ENCODE measurements at regions not wholly inside any gene's neighbourhood (a gene's known extent, or its start where the extent isn't known, plus 50 kb on each side); places are given as distances from the start of the nearest gene placed in this dataset.

DNA sequence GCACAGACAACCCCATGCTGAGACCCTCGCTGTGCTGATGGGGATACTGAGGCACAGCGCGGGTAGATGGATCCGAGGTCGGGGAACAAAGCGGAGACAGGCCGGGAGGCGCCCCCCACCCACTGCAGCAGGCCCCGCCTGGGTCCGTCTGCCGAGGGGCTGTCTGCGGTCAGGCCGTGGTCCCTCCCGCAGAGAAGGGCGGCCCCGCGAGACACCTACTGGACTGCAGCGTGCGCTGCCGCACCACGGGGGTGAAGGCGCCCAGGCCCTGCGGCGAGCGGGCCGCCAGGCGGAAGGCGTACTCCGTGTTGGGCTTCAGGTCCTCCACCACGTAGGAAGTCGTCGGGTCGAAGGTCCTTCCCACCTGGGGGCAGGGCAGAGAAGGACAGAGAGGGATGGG lies 101.9 kb downstream of the PTPRS start:
- DNase-seq (ENCODE audit: low read depth, low spot score), result no peak
- H3K27ac ChIP-seq, result no peak overlapping the region

DNA sequence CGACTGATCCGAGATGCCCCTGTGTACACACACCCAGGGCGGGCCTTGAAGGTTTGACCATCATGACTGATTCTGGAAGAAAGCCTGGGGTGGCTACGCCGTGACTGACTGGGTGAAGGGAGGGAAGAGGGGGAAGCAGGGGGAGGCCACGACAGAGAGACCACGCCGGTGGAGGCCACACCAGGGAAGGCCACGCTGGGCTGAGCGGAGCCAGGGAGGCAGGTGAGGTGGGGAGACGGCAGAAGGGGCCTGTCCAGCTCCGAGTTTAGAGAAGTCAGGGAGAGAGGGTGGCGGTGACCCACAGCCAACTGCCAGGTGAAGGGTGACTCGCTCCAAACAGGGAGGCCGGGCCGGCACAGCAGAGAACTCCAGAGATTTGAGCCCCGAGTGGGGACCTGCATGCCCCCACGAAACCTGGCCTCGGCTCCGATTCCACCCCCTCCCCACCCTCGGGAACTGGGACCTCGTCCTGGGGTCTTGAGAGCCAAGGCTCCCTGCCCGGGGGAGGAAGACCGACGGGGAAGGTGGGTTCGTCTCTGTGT lies 102.6 kb downstream of the PTPRS start:
- no peak overlapping the region for H3K27ac ChIP-seq
- no peak for DNase-seq (ENCODE audit: low read depth, low spot score)

DNA sequence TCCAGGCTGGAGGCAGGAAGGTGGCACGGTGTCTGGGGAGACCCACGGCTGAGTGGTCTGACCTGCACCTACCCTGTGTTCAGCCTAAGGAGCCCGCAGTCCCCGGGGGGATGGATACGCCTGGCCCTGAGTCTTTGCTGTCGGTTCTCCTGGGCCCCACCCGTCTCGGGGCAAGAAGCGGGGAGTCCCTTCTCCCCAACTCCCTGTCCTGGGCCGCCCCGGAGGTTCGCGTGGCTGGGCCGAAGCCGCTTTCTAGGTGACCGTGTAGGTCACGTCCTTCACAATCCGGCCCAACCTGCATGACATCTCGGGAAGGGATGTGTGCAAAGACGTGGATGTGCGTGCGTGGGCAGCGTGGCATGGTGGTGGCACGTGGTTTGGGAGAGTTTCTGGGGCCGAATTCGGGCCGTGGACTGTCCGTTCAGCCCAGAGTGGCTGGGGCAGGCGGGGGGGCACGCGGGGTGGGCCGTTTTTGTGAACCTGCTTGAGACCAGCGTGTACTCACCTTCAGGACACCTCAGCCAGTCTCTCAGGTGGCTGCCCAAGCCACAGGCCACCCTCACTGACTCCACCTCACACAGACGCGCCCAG lies 103.3 kb downstream of the PTPRS start:
- DNase-seq (ENCODE audit: low read depth, low spot score), result no peak
- H3K27ac ChIP-seq, result no peak overlapping the region

DNA sequence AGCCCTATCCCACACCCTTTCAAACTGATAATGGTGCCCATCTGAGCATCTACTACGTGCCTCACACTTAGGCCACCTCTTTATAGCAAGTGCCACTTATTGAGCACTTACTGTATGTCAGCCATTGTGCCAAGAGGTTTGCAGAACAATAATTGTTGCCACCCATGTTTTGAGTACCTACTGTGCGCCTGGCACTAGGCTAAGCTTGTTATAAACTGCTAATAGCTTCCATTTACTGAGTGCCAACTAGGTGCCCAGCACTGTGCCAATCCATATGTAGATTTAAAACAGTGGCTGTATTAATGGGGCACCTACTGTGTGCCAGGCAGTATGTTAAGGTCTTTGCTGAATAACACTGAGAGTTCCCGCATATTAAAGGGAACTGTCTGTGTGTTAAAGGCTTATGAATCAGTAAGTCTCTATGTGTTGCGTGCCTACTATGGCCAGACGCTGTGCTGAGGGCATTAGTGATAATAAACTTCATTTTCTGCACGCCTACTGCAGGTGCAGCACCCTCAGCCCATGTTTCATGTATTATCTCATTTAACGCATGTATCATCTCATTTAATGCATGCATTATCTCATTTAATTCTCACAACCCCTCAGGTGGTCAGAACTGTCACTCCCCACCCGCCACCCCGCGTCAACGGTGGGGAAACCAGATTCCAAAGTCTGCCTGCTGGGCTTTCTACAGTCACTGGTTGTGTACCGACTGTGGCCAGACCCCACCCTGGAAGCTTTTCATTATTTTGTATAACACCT lies 105.0 kb downstream of the PTPRS start:
- no peak overlapping the region for H3K27ac ChIP-seq
- no peak for DNase-seq (ENCODE audit: low read depth, low spot score)

DNA sequence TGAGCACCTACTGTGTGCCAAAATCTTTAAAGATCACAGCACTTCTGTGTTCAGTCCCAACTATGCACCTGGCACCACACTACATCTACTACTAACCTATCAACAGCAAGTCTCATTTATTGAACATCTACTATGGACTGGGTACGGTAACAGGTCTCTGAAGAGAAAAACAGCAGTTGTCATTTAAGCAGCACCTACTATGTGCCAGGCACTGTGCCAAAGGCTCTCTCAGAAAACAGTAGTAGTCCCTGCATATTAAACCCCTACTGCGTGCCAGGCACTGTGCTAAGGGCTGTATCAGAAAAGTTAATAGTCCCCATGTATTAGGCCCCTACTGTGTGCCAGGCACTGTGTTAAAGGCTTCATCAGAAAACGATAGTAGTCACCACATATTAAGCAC lies 106.2 kb downstream of the PTPRS start:
- no peak overlapping the region for H3K27ac ChIP-seq
- DNase-seq (ENCODE audit: low read depth, low spot score), result no peak

DNA sequence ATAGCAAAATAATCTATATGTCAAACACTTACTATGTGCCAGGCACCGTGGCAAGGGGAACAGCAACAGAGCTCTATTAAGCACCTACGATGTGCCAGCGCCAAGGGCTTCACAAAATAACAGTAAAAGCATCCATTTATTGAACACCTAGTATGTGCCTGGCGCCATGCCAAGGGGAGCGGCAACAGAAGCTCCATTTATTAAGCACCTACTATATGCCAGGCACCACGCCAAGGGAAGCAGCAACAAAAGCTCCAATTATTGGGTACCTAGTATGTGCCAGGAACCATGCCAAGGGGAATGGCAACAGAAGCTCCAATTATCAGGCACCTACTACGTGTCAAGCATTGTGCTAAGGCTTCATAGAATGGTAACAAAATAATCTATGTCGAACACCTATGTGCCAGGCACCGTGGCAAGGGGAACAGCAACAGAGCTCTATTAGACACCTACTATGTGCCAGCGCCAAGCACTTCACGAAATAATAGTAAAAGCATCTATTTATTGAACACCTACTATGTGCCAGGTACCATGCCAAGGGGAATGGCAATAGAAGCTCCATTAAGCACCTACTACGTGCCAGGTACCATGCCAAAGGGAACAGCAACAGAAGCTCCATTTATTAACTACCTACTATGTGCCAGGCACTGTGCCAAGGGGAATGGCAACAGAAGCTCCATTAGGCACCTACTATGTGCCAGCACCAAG lies 107.7 kb downstream of the PTPRS start:
- H3K27ac ChIP-seq, result no peak overlapping the region
- DNase-seq (ENCODE audit: low read depth, low spot score), result no peak

DNA sequence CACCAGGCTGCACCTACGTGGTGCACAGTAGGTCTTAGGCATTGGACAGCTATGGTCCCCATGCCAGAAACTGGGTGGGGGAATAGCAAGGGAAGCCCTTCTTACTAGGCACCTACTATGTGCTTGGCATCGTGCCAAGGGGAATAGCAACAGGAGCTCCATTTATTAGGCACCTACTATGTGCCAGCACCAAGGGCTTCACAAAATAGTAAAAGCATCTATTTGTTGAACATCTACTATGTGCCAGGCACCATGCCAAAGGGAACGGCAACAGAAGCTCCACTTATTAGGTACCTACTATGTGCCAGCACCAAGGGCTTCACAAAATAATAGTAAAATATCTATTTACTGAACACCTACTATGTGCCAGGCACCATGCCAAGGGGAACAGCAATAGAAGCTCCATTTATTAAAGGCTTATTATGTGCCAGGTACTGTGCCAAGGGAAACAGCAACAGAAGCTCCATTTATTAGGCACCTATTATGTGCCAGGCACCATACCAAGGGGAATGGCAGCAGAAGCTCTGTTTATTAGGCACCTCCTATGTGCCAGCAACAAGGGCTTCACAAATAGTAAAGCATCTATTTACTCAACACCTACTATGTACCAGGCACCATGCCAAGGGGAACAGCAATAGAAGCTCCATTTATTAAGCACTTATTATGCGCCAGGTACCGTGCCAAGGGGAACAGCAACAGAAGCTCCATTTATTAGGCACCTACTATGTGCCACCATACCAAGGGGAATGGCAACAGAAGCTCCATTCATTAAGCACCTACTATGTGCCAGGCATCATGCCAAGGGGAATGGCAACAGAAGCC lies 108.5 kb downstream of the PTPRS start:
- no peak for DNase-seq (ENCODE audit: low read depth, low spot score)

DNA sequence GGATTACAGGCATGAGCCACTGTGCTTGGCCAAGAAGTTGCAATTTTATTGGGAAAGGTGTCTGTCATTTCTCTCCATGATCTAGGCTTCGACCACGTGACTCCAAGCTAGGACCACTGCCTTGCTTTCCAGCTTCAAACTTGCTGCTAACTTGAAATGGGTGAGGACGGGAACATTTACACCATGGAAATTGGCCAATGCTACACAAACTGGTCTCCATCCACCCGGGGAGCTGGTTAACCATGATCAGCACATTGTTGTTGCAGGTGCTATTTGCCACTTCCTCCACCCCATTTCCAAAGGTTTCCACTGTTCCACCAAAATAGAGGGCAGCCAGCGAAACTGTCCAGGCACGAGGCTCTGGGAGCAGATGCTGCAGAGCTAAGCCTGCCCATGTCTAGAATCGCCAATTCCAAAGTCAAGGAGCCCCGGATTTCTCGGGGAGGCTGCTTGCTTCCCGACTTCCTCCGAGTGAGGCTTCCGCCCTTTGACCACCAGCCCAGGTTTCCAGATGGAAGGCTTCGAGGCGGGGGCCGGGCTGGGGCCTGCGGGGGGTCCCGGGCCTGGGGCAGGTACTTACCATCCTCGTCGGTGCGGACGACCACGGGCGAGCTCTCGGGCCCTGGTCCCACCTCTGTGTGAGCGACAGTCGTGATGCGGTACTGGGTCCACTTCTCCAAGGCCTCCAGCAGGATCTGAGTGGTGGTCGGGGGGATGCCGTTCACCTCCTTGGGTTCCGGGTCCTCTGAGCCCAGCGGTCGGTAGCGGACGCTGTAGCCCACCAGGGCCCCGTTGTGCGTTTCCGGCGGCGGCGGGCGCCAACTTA lies 109.7 kb downstream of the PTPRS start:
- no peak overlapping the region for H3K27ac ChIP-seq
- DNase-seq (ENCODE audit: low read depth, low spot score), result no peak

More for the DNA sequence above, 108.5 kb downstream of the PTPRS start:
- H3K27ac ChIP-seq, result no peak overlapping the region

DNA sequence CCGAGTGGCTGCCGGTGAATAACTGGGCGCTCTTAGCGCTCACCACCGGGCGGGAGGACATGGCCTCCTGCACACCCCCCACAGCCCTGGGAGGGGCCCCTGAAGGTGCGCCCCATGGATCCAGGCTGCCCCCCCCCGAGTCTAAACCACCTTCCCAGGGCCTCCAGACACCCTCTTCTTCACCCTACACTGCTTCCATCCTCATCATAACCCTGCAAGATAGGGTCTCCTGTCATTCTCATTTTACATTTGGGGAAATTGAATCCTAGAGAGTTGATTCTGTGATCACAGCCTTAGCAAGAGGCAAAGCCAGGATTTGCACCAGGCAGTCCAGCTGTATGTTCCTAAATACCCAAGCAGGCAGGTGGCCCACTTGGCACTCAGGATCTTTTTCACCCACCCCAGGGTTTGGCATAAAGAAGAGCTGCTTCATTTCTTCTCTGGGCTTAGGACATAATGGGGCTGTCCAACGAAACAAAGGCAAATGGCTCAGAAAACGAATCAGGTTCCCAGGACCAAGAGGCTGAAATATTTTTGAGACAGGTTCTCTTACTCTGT lies 110.8 kb downstream of the PTPRS start:
- no peak for DNase-seq (ENCODE audit: low read depth, low spot score)
- no peak overlapping the region for H3K27ac ChIP-seq

DNA sequence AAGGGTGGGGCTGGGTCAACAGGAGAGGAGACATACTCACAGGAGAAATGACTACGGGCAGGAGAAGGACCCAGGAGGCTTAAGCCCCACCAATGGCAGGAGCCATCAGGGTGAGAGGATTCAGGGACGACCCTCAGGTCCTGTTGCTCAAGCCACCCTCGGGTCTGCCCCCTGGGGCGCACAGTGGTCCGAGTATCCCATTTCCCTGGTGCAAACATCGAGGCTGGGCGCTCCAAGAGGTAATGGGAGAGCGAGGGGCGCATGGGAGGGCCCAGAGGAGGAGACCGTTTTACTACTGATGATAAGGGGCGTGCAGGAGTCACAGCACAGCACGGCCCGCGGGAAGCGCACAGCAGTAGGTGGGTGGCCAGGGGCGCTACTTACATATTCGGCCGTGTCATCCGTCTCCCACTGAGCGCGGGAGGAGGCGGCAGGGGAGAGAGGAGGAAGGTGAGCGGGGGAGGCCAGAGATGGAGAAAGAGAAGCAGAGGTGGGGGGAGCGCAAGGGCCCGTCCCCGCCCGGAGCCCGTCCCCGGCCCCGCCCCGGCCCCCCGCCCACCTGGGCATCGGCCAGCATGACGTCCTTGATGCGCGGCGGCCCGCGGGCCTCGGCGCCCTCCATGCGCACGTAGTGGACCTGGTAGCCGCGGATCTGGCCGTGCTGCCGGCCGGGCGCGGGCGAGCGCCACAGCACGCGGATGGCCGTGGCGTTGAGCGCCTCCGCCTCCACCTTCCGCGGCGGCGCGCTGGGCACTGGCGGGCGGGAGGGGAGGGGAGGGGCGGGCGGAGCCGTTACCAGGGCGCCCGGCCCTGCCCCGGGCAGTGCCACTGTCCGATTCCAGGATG lies 111.5 kb downstream of the PTPRS start:
- DNase-seq (ENCODE audit: low read depth, low spot score), result no peak
- no peak overlapping the region for H3K27ac ChIP-seq

DNA sequence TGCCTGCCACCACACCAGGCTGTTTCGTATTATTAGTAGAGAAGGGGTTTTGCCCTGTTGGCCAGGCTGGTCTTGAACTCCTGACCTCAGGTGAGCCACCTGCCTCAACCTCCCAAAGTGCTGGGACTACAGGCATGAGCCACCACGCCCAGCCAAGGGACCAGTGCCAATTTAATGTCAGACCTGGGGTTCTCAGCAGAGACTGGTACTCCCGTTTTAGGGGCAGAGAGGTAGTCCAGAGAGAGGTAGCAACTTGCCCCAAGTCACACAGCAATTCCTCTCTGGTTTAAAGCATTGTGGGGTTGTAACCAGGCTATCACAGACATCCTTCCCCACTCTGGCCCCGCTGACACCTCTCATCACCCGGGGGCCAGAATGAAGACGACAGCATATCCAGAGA lies 112.1 kb downstream of the PTPRS start:
- H3K27ac ChIP-seq, result no peak overlapping the region
- DNase-seq (ENCODE audit: low read depth, low spot score), result no peak

DNA sequence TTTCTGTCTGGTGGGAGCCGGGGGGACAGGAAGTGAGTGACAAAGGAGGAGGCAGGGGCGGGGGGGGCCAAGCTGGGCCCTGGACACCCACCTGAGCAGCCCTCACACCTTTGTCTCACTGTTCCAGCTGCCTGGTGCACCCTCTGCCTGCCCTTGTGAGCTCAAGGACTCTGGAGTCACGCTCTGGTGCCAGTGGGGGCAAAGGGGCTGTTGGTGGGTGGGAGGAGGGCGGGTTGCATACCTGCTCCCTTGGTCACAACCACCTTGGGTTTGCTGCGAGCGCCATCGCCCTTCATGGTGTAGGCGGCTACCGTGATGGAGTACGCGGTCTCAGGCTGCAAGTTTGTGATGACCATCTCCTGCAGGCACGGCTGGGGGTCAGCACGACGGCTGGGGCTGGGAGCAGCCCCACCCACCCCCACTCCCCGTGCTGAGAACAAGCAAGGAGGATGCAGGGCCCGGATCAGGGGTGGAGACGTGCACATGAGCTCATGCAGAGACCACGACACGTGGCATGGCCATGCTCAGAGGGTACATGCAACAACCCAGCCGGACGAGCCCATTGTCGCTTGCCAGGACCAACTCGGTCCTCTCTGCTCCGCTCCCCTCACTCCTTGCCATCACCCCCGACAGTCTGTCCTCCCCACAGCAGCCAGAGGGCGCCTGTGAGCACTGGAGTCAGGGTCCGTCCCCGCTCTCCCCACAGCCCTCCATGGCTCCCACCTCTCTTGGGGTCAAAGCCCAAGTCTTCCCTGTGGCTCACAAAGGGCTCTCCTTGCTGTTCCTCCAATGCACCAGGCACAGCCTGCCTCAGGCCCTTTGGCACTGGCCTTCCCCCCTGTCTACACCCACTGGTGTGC lies 114.9 kb downstream of the PTPRS start:
- no peak for DNase-seq (ENCODE audit: low read depth, low spot score)
- no peak overlapping the region for H3K27ac ChIP-seq

DNA sequence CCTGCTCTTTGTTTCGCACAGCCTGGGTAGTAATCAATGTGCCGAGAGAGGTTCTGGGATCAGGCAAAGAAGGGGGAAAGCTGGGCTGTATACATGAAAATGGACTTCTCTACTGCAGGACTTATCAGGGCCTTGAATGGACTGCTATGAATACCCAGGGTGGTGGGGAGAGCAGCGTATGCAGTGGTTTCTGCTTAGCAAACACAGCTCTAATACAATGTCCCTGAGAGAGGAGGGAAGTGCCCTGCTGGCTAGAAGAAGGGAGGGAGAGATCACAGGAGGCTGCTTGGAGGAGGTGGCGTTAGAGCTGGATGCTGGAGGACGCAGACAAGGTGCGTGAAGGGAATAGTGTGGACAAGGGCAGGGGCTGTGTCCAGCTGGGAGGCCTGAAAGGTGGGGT lies 116.1 kb downstream of the PTPRS start:
- H3K27ac ChIP-seq, result no peak overlapping the region
- DNase-seq (ENCODE audit: low read depth, low spot score), result no peak

DNA sequence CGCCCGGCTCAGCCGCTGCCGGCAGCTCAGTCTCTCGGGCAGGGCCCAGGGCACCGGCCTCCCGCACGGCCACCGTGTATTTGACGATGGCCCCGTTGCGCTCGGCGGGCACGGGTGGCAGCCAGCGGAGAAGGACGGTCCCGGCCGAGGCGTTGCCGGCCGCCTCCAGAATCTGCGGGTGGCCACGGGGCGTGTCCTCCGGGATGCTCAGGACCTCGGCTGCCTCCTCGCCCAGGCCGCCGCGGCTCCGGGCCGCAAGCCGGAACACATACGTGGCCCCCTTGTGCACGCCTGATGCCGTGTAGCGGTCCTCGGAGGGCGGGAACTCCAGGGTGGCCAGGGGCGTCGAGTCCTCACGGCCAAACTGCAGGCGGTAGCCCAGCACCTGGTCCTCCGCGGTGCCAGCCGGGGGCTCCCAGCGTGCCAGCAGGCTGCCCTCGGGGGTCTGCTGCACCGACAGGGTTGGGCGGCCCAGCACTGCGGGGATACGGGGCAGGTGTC lies 117.7 kb downstream of the PTPRS start:
- no peak overlapping the region for H3K27ac ChIP-seq

DNA sequence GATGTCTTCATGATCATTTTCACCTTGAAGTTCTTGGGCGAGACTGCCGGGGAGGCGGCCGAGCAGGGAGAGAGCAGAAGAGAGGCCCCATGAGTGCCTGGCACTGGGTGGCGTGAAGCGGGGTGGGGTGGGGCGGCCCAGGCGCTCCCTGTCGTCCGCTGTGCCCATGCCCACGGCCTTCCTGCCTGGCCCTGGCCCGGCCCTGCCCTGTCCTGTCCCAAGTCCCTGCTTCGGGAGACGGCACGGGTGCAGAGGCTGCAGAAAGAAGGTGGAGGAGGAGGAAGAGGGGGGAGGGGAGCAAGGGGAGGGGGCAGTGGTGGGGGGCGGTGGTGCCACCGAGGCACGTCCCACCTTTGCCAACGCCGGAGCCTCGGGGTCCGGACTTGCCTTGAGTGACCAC lies 118.4 kb downstream of the PTPRS start:
- no peak for DNase-seq (ENCODE audit: low read depth, low spot score)
- H3K27ac ChIP-seq, result no peak overlapping the region

More for the DNA sequence above, 117.7 kb downstream of the PTPRS start:
- DNase-seq (ENCODE audit: low read depth, low spot score), result no peak

DNA sequence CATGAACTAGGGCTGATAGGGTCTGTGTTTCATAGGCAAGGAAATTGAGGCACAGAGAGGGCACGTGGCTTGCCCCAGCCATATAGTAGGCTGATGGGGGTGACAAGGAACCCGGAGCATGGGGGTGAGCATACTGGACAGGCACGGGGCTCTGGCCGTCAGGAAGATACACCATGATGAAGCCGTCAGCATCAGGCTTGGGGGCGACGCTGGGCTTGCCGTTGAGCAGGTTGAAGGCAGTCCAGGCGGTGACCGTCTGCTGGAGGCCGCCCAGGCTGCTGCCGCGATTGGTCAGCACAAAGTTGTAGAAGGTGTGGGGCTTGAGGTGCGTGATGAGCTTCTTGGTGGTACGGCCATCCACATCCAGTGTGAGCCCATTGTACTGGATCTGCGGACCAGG lies 119.7 kb downstream of the PTPRS start:
- DNase-seq (ENCODE audit: low read depth, low spot score), result no peak
- no peak overlapping the region for H3K27ac ChIP-seq

DNA sequence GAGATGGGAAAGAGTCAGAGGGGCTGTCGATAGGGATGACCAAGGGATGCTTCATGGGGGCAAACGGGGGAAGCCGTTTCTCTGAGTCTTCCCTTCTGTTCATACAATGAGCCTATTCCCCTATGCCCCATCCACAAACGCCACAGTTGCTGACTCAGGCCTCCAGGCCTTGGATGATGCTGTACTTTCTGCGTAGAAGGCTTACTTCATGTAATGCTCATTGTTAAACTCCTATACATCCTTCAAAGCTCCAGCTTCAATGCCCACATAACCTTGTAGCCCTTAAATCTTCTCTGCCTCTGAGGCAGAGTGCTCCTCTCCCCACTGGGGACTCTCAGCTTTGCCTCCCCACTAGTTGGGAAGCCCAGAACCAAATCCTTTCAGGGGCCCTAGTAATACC lies 120.3 kb downstream of the PTPRS start:
- no peak overlapping the region for H3K27ac ChIP-seq
- DNase-seq (ENCODE audit: low read depth, low spot score), result no peak
